CD1c-positive myeloid dendritic cell (primary cell): ENCODE measurements at regions not wholly inside any gene's neighbourhood (a gene's known extent, or its start where the extent isn't known, plus 50 kb on each side); places are given as distances from the start of the nearest gene placed in this dataset.

Experiments used
- DNase-seq: peaks from one replicate; pipeline ENCODE4 v3.0.0-alpha.2; 2016; ENCODE audit errors: extremely low spot score

DNA sequence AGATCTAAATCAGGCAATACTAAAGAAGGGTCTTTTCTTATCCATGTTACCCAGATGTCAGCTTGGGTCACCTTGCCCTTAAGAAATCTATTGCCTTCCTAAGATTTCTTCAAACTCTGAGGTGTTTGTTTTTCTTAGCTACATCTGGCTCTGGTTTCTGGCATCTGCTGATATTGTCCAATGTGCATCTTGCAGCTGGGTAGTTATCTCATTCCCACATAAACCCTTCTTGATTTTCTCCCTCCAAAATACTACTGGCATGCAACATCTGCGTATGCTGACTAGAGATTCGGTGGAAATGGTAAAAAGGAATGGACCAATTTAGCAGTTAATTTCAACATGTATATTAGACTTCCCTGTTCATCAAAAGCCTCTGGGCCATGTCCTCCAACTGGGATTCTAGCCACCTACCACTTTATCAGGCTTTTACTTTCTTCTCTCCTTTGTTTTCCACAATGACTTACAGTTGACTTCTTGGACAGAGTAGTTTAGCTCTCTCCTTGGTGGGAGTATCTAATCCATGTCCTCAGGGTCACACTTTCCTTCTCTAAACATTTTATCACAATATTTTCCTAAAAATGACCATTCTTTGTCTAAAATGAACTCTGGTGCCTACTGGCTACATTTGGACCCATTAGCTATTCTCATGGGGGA lies 324.8 kb upstream of the FAR2 start:
- no peak for DNase-seq

GRCh38 chr12:28824849-28825248 lies 324.2 kb upstream of the FAR2 start:
- no peak for DNase-seq

DNA sequence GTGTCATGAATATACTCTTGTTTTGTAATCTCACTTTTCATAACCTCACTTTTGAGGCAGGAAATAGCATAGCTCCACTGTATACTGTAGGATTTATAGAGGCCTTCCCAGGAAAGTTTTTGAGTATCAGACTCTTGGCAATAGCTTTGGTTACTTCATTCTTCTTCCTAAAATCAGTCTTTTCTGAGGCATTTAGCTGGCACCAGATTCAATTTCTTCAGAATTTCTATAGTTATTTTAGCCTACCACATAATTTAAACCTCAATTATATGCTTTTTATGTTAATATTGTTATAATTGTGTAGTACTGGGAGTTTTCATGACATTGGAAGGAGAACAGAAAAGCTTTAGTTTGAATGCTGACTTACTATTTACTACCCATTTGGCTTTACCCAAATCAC lies 322.3 kb upstream of the FAR2 start:
- DNase-seq = no peak

DNA sequence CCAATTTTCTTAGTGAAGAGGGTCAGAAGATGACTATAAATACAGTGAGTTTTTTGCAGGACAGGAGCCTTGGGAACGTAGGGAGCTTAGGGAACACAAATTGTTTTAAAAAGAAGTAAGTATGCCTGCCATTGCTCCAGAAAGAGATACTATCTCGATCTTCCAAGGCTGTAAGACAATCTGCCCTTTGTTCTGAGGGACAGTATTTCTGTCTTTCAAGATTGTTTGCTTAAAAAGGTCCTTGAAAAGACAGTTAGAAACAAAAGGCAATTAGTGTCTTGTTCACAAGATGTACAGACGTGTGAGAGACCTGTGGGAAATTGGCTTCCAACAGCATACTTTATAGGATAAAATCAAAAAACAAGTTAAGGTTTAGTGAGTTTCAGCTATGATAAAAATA lies 321.2 kb upstream of the FAR2 start:
- DNase-seq = no peak

- DNase-seq = no peak
These were observed 320.8 kb upstream of the FAR2 start for GRCh38 chr12:28828318-28828717.

- no peak for DNase-seq
These were observed 318.6 kb upstream of the FAR2 start for GRCh38 chr12:28830491-28830890.

- no peak for DNase-seq
These were observed 304.4 kb upstream of the FAR2 start for GRCh38 chr12:28844718-28845117.

GRCh38 chr12:28851781-28852180 lies 297.3 kb upstream of the FAR2 start:
- DNase-seq = no peak

GRCh38 chr12:28855761-28856310 lies 293.2 kb upstream of the FAR2 start:
- DNase-seq = no peak

GRCh38 chr12:28857369-28857768 lies 291.7 kb upstream of the FAR2 start:
- no peak for DNase-seq

DNA sequence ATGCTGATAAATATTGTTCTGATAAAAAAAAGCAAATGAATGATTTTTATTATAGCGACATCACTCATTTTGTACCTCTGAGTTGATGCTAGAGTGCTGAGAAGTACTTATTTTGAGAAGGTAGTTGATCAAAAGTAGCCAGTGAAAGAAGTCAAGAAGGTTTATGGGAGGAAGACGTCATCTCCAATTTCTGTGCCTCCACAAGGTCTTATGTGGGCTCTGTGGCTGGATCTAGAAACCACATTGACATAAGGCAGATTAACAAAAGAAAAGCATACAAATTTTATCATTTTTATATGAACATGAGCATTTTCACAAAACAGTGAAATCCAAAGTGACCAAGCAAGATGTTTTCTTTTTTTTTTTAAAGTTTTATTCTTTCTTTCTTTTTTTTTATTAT lies 289.5 kb upstream of the FAR2 start:
- no peak for DNase-seq

DNA sequence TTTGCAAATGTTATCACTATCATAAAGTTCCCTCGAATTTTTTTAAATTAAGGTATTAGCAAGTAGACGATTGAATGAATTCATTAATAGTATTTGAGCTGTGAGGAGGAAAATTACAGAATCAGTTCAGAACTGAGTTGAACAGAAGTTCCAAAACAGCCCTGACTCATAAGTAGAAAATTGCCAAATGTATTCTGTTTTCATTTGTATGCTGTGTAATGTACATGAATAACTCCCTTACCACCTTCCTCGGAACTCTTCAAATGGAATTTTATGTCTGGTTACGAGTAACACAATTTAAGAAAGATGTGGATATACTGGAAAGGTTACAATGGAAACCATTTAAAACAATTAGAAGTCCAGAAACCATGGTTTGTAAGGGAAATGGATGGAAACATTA lies 283.3 kb upstream of the FAR2 start:
- DNase-seq = no peak

DNA sequence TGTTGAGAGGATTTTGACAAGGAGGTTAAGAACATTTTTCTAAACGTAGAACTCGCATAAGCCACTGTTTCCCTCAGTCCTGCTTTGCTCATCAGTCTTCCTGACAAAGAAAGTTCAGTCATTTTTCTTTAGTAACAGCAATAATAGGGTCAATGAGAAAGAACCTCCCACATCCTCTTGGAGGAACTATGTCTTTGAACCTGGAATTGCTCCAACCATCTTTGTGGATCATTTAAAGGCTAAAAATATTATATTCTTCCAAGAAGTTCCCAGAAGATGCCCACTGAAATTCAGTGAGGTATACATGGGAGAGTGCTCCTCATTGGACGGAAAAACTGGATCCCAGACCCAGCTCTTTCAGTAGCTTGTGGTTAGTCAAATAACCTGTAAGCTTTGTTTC lies 282.8 kb upstream of the FAR2 start:
- DNase-seq = no peak

DNA sequence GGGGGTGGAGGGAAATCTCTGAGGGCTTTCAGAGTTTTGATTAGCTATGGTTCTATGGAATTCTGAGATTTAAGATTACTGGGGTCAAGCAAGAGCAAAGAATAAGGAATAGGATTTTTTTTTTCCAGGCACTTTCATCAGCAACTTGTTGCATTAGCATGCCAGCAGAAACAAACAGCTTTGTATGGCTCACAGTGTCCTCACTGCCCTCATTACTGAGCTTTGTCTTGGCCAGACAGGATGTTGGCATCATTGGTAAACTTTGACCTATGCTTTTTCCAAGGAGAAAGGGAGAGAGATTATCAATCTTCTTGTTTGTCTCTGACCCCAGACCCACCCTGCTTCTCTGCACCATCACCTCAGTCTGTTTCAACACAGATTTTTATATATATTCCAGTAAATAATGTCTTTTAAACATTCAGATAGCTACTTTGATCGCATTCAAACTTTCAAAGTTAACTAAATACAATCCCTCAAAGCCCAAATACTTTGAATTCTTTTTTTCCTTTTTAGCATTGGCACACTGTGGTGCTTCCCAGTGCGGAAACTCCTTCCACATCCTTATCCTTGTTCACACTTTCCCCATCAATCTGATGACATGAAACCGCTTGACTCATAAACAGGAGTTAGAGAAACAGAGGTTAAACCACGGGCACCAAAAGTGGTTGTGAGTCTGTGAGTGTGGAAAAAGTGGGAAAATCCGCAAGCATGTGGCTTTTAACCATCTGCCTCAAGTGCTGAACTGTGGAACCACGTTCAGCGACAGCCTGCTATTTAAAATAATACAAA lies 282.2 kb upstream of the FAR2 start:
- no peak for DNase-seq

DNA sequence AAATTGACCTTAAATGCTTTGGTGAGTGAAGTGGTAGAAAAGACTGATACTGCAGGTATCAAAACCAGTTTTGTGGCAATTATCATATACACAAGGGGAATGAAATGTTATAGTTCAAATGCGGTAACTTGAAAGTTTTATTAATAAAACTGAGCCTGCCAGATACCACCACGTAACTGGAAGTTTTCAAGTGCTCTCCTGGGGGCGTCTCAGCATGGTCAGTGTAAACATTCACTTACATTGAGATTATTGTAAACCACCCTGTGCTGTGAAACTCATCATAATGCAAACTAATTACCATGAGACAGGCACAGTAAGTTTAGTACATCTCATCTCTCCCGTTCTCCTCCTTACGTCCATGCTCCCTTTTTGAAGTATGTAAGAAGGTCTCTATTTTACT lies 280.7 kb upstream of the FAR2 start:
- no peak for DNase-seq

GRCh38 chr12:28869197-28869596 lies 279.9 kb upstream of the FAR2 start:
- DNase-seq = no peak

DNA sequence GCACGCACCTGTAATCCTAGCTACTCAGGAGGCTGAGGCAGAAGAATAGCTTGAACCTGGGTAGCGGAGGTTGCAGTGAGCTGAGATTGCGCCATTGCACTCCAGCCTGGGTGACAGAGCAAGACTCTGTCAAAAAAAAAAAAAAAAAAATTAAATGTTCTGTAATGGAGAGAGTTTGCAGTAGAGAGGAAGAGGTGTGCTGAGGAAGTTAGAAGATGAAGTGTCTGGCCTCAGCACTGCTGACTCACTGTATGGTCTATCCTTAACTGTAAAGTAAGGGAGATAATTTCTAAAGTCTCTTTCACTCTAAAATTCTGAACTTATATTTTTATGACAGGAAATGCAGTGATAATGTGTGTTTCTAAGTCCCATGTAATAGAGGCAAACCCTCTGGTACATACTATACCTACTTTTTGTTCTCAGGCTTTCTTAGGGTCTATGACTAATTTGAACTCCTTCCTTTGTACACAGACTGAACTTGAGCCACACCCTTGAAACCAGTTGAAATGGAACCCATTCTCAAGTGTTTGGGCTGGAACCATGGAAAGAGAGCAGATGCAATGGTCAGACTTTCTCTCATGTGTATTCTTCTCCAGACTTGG lies 278.1 kb upstream of the FAR2 start:
- DNase-seq = no peak

GRCh38 chr12:28872654-28873268 lies 276.3 kb upstream of the FAR2 start:
- peak; percentile 37 for DNase-seq

- DNase-seq = no peak
These were observed 274.3 kb upstream of the FAR2 start for GRCh38 chr12:28874758-28875157.

- DNase-seq = no peak
These were observed 272.8 kb upstream of the FAR2 start for GRCh38 chr12:28876196-28876798.

- DNase-seq = no peak
These were observed 271.2 kb upstream of the FAR2 start for GRCh38 chr12:28877854-28878253.

- no peak for DNase-seq
These were observed 270.4 kb upstream of the FAR2 start for GRCh38 chr12:28878629-28879028.
